Stimulated activated effector memory CD8-positive, alpha-beta T cell treated with anti-CD3 and anti-CD28 coated beads, Interleukin-12 subunit alpha, Interleukin-12 subunit beta, amount 100 ng/mL, for 72 hours (primary cell): ENCODE measurements at regions not wholly inside any gene's neighbourhood (a gene's known extent, or its start where the extent isn't known, plus 50 kb on each side); places are given as distances from the start of the nearest gene placed in this dataset.
"Not testable (repeated sequence)": the region's sequence is repeated elsewhere in the genome, so short reads cannot be mapped to it uniquely, and the experiment has no call there.

ENCODE experiments used
- ATAC-seq: fragments of 150-1000 bp; cut with Tn5 transposase; 2 replicates; pipeline ENCODE4 v1.10.0; 2021
- DNase-seq, 2 donors: peaks; one replicate each; pipeline ENCODE4 v3.0.0; 2021 to 2022; ENCODE audit warnings: low spot score in 2 of 2
- H3K27ac Mint-ChIP-seq: one replicate; pipeline ENCODE4 v1.8.0; 2022; ENCODE audit warnings: mild to moderate bottlenecking, mixed read lengths
- H3K36me3 Mint-ChIP-seq: one replicate; pipeline ENCODE4 v1.8.0; 2022; ENCODE audit warnings: mild to moderate bottlenecking, mixed read lengths
- H3K4me1 Mint-ChIP-seq: one replicate; pipeline ENCODE4 v1.8.0; 2022; ENCODE audit warnings: mixed read lengths
- H3K4me3 Mint-ChIP-seq: one replicate; pipeline ENCODE4 v1.8.0; 2022; ENCODE audit warnings: mild to moderate bottlenecking, mixed read lengths
- H3K9me3 Mint-ChIP-seq: one replicate; pipeline ENCODE4 v1.8.0; 2022; ENCODE audit warnings: mixed read lengths

GRCh38 chr5:174545926-174546325 lies 178.5 kb upstream of the MSX2 start:
- H3K4me3 Mint-ChIP-seq = no peak overlapping the region
- ATAC-seq = no peak
- no peaks in the 10 kb centered on the region for H3K9me3 Mint-ChIP-seq
- no peak for DNase-seq
- no peak overlapping the region for H3K27ac Mint-ChIP-seq
- no peaks in the 10 kb centered on the region for H3K4me1 Mint-ChIP-seq
- no peaks in the 10 kb centered on the region for H3K36me3 Mint-ChIP-seq

DNA sequence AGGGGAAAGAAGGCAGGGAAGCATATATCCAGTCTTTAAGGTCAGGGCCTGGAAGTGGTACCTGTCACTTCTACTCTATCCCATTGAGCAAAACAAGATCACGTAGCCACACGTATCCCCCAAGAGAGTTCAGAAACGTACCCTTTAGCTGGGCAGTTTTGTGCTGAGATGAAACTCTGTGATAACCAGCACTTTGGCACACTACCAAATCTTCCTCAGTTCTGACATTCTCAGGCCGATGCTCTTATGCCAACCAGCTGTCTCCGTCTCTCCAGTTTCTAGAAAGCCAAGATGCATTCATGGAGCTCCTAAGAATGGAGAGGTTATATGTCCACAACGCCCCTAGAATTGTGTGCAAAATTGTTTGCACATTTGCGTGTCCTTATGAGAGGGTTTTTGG lies 176.6 kb upstream of the MSX2 start:
- no peaks in the 10 kb centered on the region for H3K4me1 Mint-ChIP-seq
- no peaks in the 10 kb centered on the region for H3K9me3 Mint-ChIP-seq
- H3K27ac Mint-ChIP-seq = no peak overlapping the region

GRCh38 chr5:174549254-174549653 lies 175.1 kb upstream of the MSX2 start:
- H3K36me3 Mint-ChIP-seq = no peaks in the 10 kb centered on the region
- no peaks in the 10 kb centered on the region for H3K9me3 Mint-ChIP-seq
- H3K4me3 Mint-ChIP-seq = no peak overlapping the region
- no peak for ATAC-seq
- no peaks in the 10 kb centered on the region for H3K4me1 Mint-ChIP-seq
- DNase-seq = no peak
- H3K27ac Mint-ChIP-seq = no peak overlapping the region

More for the DNA sequence above, 176.6 kb upstream of the MSX2 start:
- ATAC-seq (no peak), DNase-seq (no peak)
- no peaks in the 10 kb centered on the region for H3K36me3 Mint-ChIP-seq
- H3K4me3 Mint-ChIP-seq = no peak overlapping the region

GRCh38 chr5:174550026-174550425 lies 174.4 kb upstream of the MSX2 start:
- DNase-seq = no peak

DNA sequence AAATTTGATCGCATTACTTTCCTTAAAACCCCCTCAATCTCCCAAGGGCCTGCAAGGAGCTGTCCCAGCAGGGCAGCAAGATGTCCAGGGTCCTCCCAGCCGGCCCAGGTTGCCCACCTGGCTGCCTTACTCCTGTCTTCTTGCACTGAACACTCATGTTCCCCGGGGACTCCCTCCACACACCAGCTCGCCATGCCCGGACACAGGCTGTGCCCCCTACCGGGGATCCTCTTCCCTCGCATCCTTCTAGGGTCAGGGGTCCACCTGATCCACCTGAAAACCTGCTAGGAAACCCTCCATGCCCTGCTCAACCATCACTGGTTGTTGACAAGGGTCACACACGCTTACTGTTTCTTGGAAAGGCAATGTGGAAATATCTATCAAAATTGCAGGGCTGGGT lies 172.0 kb upstream of the MSX2 start:
- H3K9me3 Mint-ChIP-seq = peaks cover 6% of the 10 kb centered on the region
- no peak overlapping the region for H3K27ac Mint-ChIP-seq
- DNase-seq (no peak), ATAC-seq (no peak)
- H3K4me3 Mint-ChIP-seq = no peak overlapping the region
- no peaks in the 10 kb centered on the region for H3K4me1 Mint-ChIP-seq
- H3K36me3 Mint-ChIP-seq = no peaks in the 10 kb centered on the region

More at GRCh38 chr5:174550026-174550425, 174.4 kb upstream of the MSX2 start:
- no peaks in the 10 kb centered on the region for H3K9me3 Mint-ChIP-seq
- no peak overlapping the region for H3K27ac Mint-ChIP-seq
- no peak overlapping the region for H3K4me3 Mint-ChIP-seq
- ATAC-seq = no peak
- H3K4me1 Mint-ChIP-seq = no peaks in the 10 kb centered on the region
- H3K36me3 Mint-ChIP-seq = no peaks in the 10 kb centered on the region

GRCh38 chr5:174553556-174553955 lies 170.8 kb upstream of the MSX2 start:
- H3K36me3 Mint-ChIP-seq = no peaks in the 10 kb centered on the region
- no peak overlapping the region for H3K4me3 Mint-ChIP-seq
- ATAC-seq = no peak
- peaks cover 6% of the 10 kb centered on the region for H3K9me3 Mint-ChIP-seq
- no peaks in the 10 kb centered on the region for H3K4me1 Mint-ChIP-seq
- H3K27ac Mint-ChIP-seq = no peak overlapping the region
- DNase-seq = no peak

GRCh38 chr5:174555726-174556125 lies 168.7 kb upstream of the MSX2 start:
- ATAC-seq = no peak
- peaks cover 6% of the 10 kb centered on the region for H3K9me3 Mint-ChIP-seq
- H3K4me1 Mint-ChIP-seq = no peaks in the 10 kb centered on the region
- H3K4me3 Mint-ChIP-seq = no peak overlapping the region
- no peaks in the 10 kb centered on the region for H3K36me3 Mint-ChIP-seq
- H3K27ac Mint-ChIP-seq = no peak overlapping the region
- DNase-seq = no peak

DNA sequence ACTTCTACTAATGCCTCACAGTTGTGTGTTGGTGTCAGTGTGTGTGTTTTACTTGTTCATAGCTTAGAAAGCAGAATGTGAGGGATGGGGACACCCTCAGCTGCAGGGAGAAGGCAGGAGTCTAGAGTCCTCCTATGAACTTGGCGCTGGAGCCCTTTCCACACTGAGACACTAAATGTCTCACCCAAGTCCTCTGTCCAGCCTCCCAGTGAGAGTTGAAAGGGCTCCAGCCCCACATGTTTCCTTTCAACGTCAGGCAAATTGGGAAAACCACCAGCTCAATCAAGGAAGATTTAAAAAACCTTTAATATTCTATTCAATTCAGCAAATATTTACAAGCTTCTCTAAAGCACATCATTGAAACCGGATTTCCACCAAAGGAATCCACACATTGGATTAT lies 167.6 kb upstream of the MSX2 start:
- ATAC-seq = no peak
- Mint-ChIP-seq H3K36me3 (no peaks in the 10 kb centered on the region), H3K4me1 (no peaks in the 10 kb centered on the region), H3K9me3 (peaks cover 6% of the 10 kb centered on the region), H3K27ac (no peak overlapping the region), H3K4me3 (no peak overlapping the region)
- no peak for DNase-seq

DNA sequence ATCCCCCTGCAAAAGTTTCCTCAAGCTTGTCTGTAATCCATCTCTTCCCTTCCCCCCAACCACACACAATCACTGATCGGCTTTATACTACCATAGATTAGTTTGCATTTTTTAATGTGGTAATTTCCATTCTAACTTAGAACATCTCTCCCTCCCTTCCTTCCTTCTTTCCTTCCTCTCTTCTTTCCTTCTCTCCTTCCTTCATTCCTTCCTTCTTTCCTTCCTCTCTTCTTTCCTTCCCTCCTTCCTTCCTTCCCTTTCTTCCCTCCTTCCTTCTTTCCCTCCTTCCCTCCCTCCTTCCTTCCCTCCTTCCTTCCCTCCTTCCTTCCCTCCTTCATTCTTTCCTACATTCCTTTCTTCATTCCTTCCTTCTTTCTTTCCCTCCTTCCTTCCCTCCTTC lies 166.2 kb upstream of the MSX2 start:
- no peak overlapping the region for H3K4me3 Mint-ChIP-seq
- no peaks in the 10 kb centered on the region for H3K36me3 Mint-ChIP-seq
- H3K27ac Mint-ChIP-seq = no peak overlapping the region
- no peaks in the 10 kb centered on the region for H3K4me1 Mint-ChIP-seq
- no peak for DNase-seq
- ATAC-seq = no peak
- peaks cover 6% of the 10 kb centered on the region for H3K9me3 Mint-ChIP-seq

DNA sequence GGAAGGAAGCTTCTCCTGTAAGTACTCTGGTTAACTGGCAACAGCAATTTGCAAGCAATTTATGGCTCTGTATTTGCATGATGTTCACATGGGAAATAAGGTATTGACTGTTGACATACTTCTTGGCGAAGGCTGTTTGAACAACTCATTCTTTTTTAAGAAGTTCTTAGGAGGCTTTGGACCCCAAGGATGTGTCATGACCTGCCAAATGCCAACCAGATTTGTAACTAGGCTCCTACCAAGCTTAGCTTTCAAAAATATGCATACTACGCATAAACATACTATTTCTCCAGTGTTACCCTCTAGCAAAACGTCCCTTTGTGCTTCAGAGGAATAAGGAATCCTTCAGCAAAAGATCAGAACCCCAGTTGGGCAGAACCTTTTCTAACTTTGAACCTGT lies 165.2 kb upstream of the MSX2 start:
- Mint-ChIP-seq H3K4me3 (no peak overlapping the region), H3K36me3 (no peaks in the 10 kb centered on the region), H3K27ac (no peak overlapping the region), H3K9me3 (peaks cover 6% of the 10 kb centered on the region), H3K4me1 (no peaks in the 10 kb centered on the region)
- ATAC-seq (no peak), DNase-seq (no peak)

DNA sequence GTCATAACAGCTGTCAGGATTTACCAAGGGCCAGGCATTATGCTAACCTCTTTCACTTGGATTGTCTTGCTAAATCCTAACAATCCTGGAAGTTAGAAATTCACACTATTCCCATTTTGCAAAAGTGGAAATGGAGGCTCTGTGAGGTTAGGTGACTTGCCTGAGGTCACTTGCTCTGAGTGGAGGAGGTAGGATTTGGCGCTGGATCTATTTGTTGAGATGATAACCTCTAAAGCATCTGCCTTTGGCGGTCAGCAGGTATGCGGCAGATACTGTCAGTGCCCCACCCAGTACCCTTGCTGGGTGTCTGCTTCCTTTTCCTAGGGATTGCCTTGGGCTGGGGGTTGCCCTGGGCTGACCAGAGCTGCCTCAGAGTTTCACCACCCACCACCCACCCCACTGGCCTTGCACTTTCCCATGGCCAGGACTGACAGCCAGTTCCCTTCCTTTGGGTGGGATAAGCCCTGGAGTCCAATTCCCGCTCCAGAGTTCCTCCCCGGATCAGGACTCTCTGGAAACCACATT lies 164.8 kb upstream of the MSX2 start:
- Mint-ChIP-seq H3K27ac (no peak overlapping the region), H3K36me3 (no peaks in the 10 kb centered on the region), H3K9me3 (peaks cover 6% of the 10 kb centered on the region), H3K4me1 (no peaks in the 10 kb centered on the region), H3K4me3 (no peak overlapping the region)
- DNase-seq = no peak
- ATAC-seq = no peak

GRCh38 chr5:174560861-174561260 lies 163.5 kb upstream of the MSX2 start:
- peaks cover 4% of the 10 kb centered on the region for H3K9me3 Mint-ChIP-seq
- DNase-seq (no peak), ATAC-seq (no peak)
- H3K27ac Mint-ChIP-seq = no peak overlapping the region
- H3K4me1 Mint-ChIP-seq = no peaks in the 10 kb centered on the region
- no peak overlapping the region for H3K4me3 Mint-ChIP-seq
- H3K36me3 Mint-ChIP-seq = no peaks in the 10 kb centered on the region

DNA sequence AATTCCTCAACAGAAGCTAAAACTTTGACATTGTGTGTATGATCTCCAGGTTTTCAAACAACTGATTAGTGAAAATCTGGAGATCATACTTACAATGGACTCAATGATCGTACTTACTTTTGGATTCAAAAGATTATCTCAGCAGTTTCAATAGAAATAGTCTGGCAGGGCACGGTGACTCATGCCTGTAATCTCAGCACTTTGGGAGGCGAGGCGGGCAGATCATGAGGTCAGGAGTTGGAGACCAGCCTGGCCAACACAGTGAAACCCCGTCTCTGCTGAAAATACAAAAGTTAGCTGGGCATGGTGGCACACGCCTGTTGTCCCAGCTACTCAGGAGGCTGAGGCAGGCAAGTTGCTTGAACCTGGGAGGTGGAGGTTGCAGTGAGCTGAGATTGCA lies 161.3 kb upstream of the MSX2 start:
- not testable (repeated sequence) for H3K27ac Mint-ChIP-seq, H3K36me3 Mint-ChIP-seq, H3K4me3 Mint-ChIP-seq, H3K9me3 Mint-ChIP-seq, H3K4me1 Mint-ChIP-seq, ATAC-seq, DNase-seq

GRCh38 chr5:174563899-174564298 lies 160.5 kb upstream of the MSX2 start:
- Mint-ChIP-seq H3K36me3 (no peaks in the 10 kb centered on the region), H3K27ac (no peak overlapping the region), H3K9me3 (no peaks in the 10 kb centered on the region), H3K4me3 (no peak overlapping the region), H3K4me1 (no peaks in the 10 kb centered on the region)
- ATAC-seq (no peak), DNase-seq (no peak)

- Mint-ChIP-seq H3K27ac (no peak overlapping the region), H3K4me1 (no peaks in the 10 kb centered on the region), H3K4me3 (no peak overlapping the region), H3K9me3 (no peaks in the 10 kb centered on the region), H3K36me3 (no peaks in the 10 kb centered on the region)
- no peak for ATAC-seq
- DNase-seq = no peak
Observed at GRCh38 chr5:174567506-174568141, 156.8 kb upstream of the MSX2 start.

GRCh38 chr5:174570662-174571061 lies 153.7 kb upstream of the MSX2 start:
- H3K9me3 Mint-ChIP-seq = no peaks in the 10 kb centered on the region
- no peaks in the 10 kb centered on the region for H3K36me3 Mint-ChIP-seq
- no peak overlapping the region for H3K4me3 Mint-ChIP-seq
- no peak for DNase-seq
- H3K4me1 Mint-ChIP-seq = no peaks in the 10 kb centered on the region
- no peak overlapping the region for H3K27ac Mint-ChIP-seq
- ATAC-seq = no peak
